ENCODE measurements at regions not wholly inside any gene's neighbourhood (a gene's known extent, or its start where the extent isn't known, plus 50 kb on each side); places are given as distances from the start of the nearest gene placed in this dataset.

GRCh38 chr7:106781828-106782544, 83.1 kb upstream of the PIK3CG start:
- Histone ChIP-seq H2AFZ (ENCODE audit: low read depth, low read length, severe bottlenecking) (no peak overlapping the region), H3K79me2 (ENCODE audit: insufficient read depth, low read length) (no peaks in the 10 kb centered on the region), H3K27ac (ENCODE audit: low read depth, low read length) (no peak overlapping the region), H3K9me2 (replicated peaks; ENCODE audit: insufficient read depth, low read length) (no peaks in the 10 kb centered on the region), H3K9me3 (ENCODE audit: insufficient read depth, low read length) (no peaks in the 10 kb centered on the region), H3K27me3 (ENCODE audit: low read length) (no peaks in the 10 kb centered on the region), H4K20me1 (ENCODE audit: low read depth, low read length) (no peaks in the 10 kb centered on the region), H3K36me3 (ENCODE audit: low read length) (no peaks in the 10 kb centered on the region), H3K4me3 (ENCODE audit: insufficient read depth, low read length, poor library complexity, severe bottlenecking) (no peak overlapping the region), H3K9ac (ENCODE audit: low read length) (no peak overlapping the region), H3F3A (ENCODE audit: insufficient read depth) (no peaks in the 10 kb centered on the region), H3K4me2 (ENCODE audit: low read depth, low read length, poor library complexity, severe bottlenecking) (no peak overlapping the region)
- TF ChIP-seq EZH2phosphoT487 (conservative IDR thresholded peaks at IDR 0.05; ENCODE audit: low read length) (no peak), CTCF (IDR thresholded peaks at IDR 0.05; ENCODE audit: insufficient read depth, low read length, poor library complexity, severe bottlenecking) (no peak)

- no peak overlapping the region for H3K4me3 ChIP-seq (ENCODE audit: insufficient read depth, low read length, poor library complexity, severe bottlenecking)
- H3K79me2 ChIP-seq (ENCODE audit: insufficient read depth, low read length): no peaks in the 10 kb centered on the region
Measured at GRCh38 chr7:106783286-106783685, 81.8 kb upstream of the PIK3CG start.

GRCh38 chr7:106788637-106789036, 76.4 kb upstream of the PIK3CG start:
- Histone ChIP-seq H3K9me3 (ENCODE audit: insufficient read depth, low read length) (no peaks in the 10 kb centered on the region), H3K9me2 (replicated peaks; ENCODE audit: insufficient read depth, low read length) (no peaks in the 10 kb centered on the region), H3K36me3 (ENCODE audit: low read length) (no peaks in the 10 kb centered on the region), H4K20me1 (ENCODE audit: low read depth, low read length) (no peaks in the 10 kb centered on the region), H3K9ac (ENCODE audit: low read length) (no peak overlapping the region), H3F3A (ENCODE audit: insufficient read depth) (no peaks in the 10 kb centered on the region), H3K79me2 (ENCODE audit: insufficient read depth, low read length) (no peaks in the 10 kb centered on the region), H3K4me3 (ENCODE audit: insufficient read depth, low read length, poor library complexity, severe bottlenecking) (no peak overlapping the region), H3K4me2 (ENCODE audit: low read depth, low read length, poor library complexity, severe bottlenecking) (no peak overlapping the region), H2AFZ (ENCODE audit: low read depth, low read length, severe bottlenecking) (no peak overlapping the region), H3K27me3 (ENCODE audit: low read length) (no peaks in the 10 kb centered on the region), H3K27ac (ENCODE audit: low read depth, low read length) (no peak overlapping the region)
- TF ChIP-seq EZH2phosphoT487 (conservative IDR thresholded peaks at IDR 0.05; ENCODE audit: low read length) (no peak), CTCF (IDR thresholded peaks at IDR 0.05; ENCODE audit: insufficient read depth, low read length, poor library complexity, severe bottlenecking) (no peak)

More at GRCh38 chr7:106783286-106783685, 81.8 kb upstream of the PIK3CG start:
- H3F3A ChIP-seq (ENCODE audit: insufficient read depth): no peaks in the 10 kb centered on the region
- no peaks in the 10 kb centered on the region for H3K9me3 ChIP-seq (ENCODE audit: insufficient read depth, low read length)
- H3K9me2 ChIP-seq (replicated peaks; ENCODE audit: insufficient read depth, low read length): no peaks in the 10 kb centered on the region
- TF ChIP-seq CTCF (IDR thresholded peaks at IDR 0.05; ENCODE audit: insufficient read depth, low read length, poor library complexity, severe bottlenecking): no peak
- no peak for TF ChIP-seq EZH2phosphoT487 (conservative IDR thresholded peaks at IDR 0.05; ENCODE audit: low read length)
- H3K4me2 ChIP-seq (ENCODE audit: low read depth, low read length, poor library complexity, severe bottlenecking): no peak overlapping the region
- no peaks in the 10 kb centered on the region for H3K36me3 ChIP-seq (ENCODE audit: low read length)
- H2AFZ ChIP-seq (ENCODE audit: low read depth, low read length, severe bottlenecking): no peak overlapping the region
- H3K27me3 ChIP-seq (ENCODE audit: low read length): no peaks in the 10 kb centered on the region
- H4K20me1 ChIP-seq (ENCODE audit: low read depth, low read length): no peaks in the 10 kb centered on the region
- no peak overlapping the region for H3K27ac ChIP-seq (ENCODE audit: low read depth, low read length)
- H3K9ac ChIP-seq (ENCODE audit: low read length): no peak overlapping the region
